IMR-90 (cell line): ENCODE measurements at regions not wholly inside any gene's neighbourhood (a gene's known extent, or its start where the extent isn't known, plus 50 kb on each side); places are given as distances from the start of the nearest gene placed in this dataset.

ENCODE experiments used
- ATAC-seq: fragments of 200-7000 bp; cut with Tn5 transposase; 2 replicates; pipeline ENCODE4 v1.9.1; 2020; ENCODE audit warnings: low read depth, mild to moderate bottlenecking, moderate library complexity
- BruUV-seq: library from RNA; stranded (reverse); fragments of 400-500 nt; replicated peaks from 2 replicates; lab custom pipeline; 2021; lab: Mats Ljungman, UMichigan
- CTCF ChIA-PET: fragments of 300-600 bp; formaldehyde crosslinking; extraction: SDS; loops from one replicate; lab custom pipeline; 2021; ENCODE audit warnings: antibody characterized with exemption; lab: Yijun Ruan, JAX
- POLR2A ChIA-PET: fragments of 300-600 bp; sonication (Branson Sonifier 250); formaldehyde crosslinking; loops from one replicate; lab custom pipeline; 2022; ENCODE audit warnings: antibody characterized with exemption; ENCODE audit not compliant: unreplicated experiment; lab: Charles Lee
- DNase-seq: peaks from one replicate; pipeline ENCODE4 v3.0.0; 2013
- H2AFZ ChIP-seq: replicated peaks from 2 replicates; pipeline ENCODE3; 2013; ENCODE audit warnings: low read length, mild to moderate bottlenecking; ENCODE audit not compliant: poor library complexity
- H2AK5ac ChIP-seq: 2 replicates; pipeline ENCODE4 v1.6.1; 2013; ENCODE audit warnings: low read depth, low read length, inconsistent platforms
- H2AK9ac ChIP-seq: replicated peaks from 2 replicates; pipeline ENCODE3; 2013; ENCODE audit warnings: mild to moderate bottlenecking, low read depth, low read length, moderate library complexity; ENCODE audit not compliant: poor library complexity
- H2BK120ac ChIP-seq: 2 replicates; pipeline ENCODE4 v1.6.1; 2013; ENCODE audit warnings: low read depth, low read length, inconsistent platforms
- H2BK15ac ChIP-seq: 3 replicates; pipeline ENCODE4 v1.6.1; 2013; ENCODE audit warnings: low read depth, low read length, inconsistent platforms
- H2BK20ac ChIP-seq: 2 replicates; pipeline ENCODE4 v1.6.1; 2013; ENCODE audit warnings: low read depth, mild to moderate bottlenecking, inconsistent platforms, low read length, moderate library complexity
- H2BK5ac ChIP-seq: 2 replicates; pipeline ENCODE4 v1.6.1; 2013; ENCODE audit warnings: mild to moderate bottlenecking, low read depth, low read length, inconsistent platforms; ENCODE audit not compliant: poor library complexity, severe bottlenecking
- H3K14ac ChIP-seq: replicated peaks from 2 replicates; pipeline ENCODE4 v1.6.1; 2013; ENCODE audit warnings: low read depth, low read length, inconsistent platforms
- H3K18ac ChIP-seq: 2 replicates; pipeline ENCODE4 v1.6.1; 2013; ENCODE audit warnings: low read depth, low read length, control low read depth
- H3K23ac ChIP-seq: 2 replicates; pipeline ENCODE4 v1.6.1; 2013; ENCODE audit warnings: low read depth, low read length, inconsistent platforms
- H3K27ac ChIP-seq: 2 replicates; pipeline ENCODE4 v1.5.1; 2013; ENCODE audit warnings: mild to moderate bottlenecking, control low read depth, low read length; ENCODE audit not compliant: insufficient read depth
- H3K27me3 ChIP-seq: 2 replicates; pipeline ENCODE4 v1.6.1; 2013; ENCODE audit warnings: low read length; ENCODE audit not compliant: control insufficient read depth, insufficient read depth
- H3K36me3 ChIP-seq: 2 replicates; pipeline ENCODE4 v1.6.1; 2013; ENCODE audit warnings: low read length, mixed read lengths; ENCODE audit not compliant: control insufficient read depth, insufficient read depth
- H3K4ac ChIP-seq: 2 replicates; pipeline ENCODE4 v1.6.1; 2013; ENCODE audit warnings: low read depth, low read length, inconsistent platforms
- H3K4me1 ChIP-seq: 2 replicates; pipeline ENCODE4 v1.6.1; 2013; ENCODE audit warnings: low read length, mixed read lengths; ENCODE audit not compliant: control insufficient read depth, insufficient read depth
- H3K4me2 ChIP-seq: 2 replicates; pipeline ENCODE4 v1.6.1; 2013; ENCODE audit warnings: low read depth, mild to moderate bottlenecking, control low read depth, low read length, moderate library complexity
- H3K4me3 ChIP-seq: 2 replicates; pipeline ENCODE4 v1.5.1; 2013; ENCODE audit warnings: low read depth, mild to moderate bottlenecking, control low read depth, low read length, moderate library complexity; ENCODE audit not compliant: insufficient read depth
- H3K56ac ChIP-seq: 2 replicates; pipeline ENCODE4 v1.6.1; 2013; ENCODE audit warnings: low read length, inconsistent platforms; ENCODE audit not compliant: insufficient read depth; ENCODE audit errors: extremely low read depth
- H3K79me1 ChIP-seq, 2 experiments: 2 replicates each; pipeline ENCODE4 v1.6.1; 2013; ENCODE audit warnings: low read length in 2 of 2, inconsistent platforms in 1 of 2, low read depth in 1 of 2
- H3K9ac ChIP-seq: 2 replicates; pipeline ENCODE4 v1.6.1; 2013; ENCODE audit warnings: low read depth, low read length, control low read depth
- H3K9me1 ChIP-seq: 2 replicates; pipeline ENCODE4 v1.6.1; 2013; ENCODE audit warnings: low read length, inconsistent platforms; ENCODE audit not compliant: insufficient read depth
- H3K9me3 ChIP-seq: 2 replicates; pipeline ENCODE4 v1.6.1; 2013; ENCODE audit warnings: low read length; ENCODE audit not compliant: control insufficient read depth, insufficient read depth
- H4K20me1 ChIP-seq: 2 replicates; pipeline ENCODE4 v1.6.1; 2013; ENCODE audit warnings: low read length, inconsistent platforms; ENCODE audit not compliant: insufficient read depth
- H4K5ac ChIP-seq: 2 replicates; pipeline ENCODE4 v1.6.1; 2013; ENCODE audit warnings: mild to moderate bottlenecking, low read depth, low read length, control low read depth
- H4K8ac ChIP-seq, 2 experiments: 2 replicates each; pipeline ENCODE4 v1.6.1; 2013; ENCODE audit warnings: low read depth in 2 of 2, low read length in 2 of 2, control low read depth in 1 of 2, inconsistent platforms in 1 of 2
- H4K91ac ChIP-seq: 2 replicates; pipeline ENCODE4 v1.6.1; 2013; ENCODE audit warnings: low read depth, low read length, inconsistent platforms; ENCODE audit not compliant: insufficient read depth
- MAZ ChIP-seq: IDR thresholded peaks from 2 replicates; pipeline ENCODE4 v1.6.1; 2012; ENCODE audit warnings: low read depth, mild to moderate bottlenecking, low read length, improper control_type of control experiment, moderate library complexity, borderline replicate concordance
- POLR2A ChIP-seq: IDR thresholded peaks from 2 replicates; pipeline ENCODE4 v1.6.1; 2012; ENCODE audit warnings: mild to moderate bottlenecking, low read depth, low read length
- RAD21 ChIP-seq: IDR thresholded peaks from 2 replicates; pipeline ENCODE4 v1.6.1; 2012; ENCODE audit warnings: low read length, improper control_type of control experiment
- RCOR1 ChIP-seq: IDR thresholded peaks from 2 replicates; pipeline ENCODE4 v1.6.1; 2012; ENCODE audit warnings: mild to moderate bottlenecking, low read length, improper control_type of control experiment; ENCODE audit not compliant: insufficient replicate concordance
- RFX5 ChIP-seq: IDR thresholded peaks from 2 replicates; pipeline ENCODE4 v1.8.0; 2012; ENCODE audit warnings: low read depth, mild to moderate bottlenecking, low read length, moderate library complexity
- WGBS, 2 experiments: methylation state at CpG; one replicate each; pipeline versions ENCODE4 v1.1.5 to v1.1.7; 2013; ENCODE audit warnings: missing lambda C conversion rate in 2 of 2; ENCODE audit not compliant: insufficient read length in 1 of 2; ENCODE audit errors: extremely low coverage in 2 of 2; 5-methylcytosine and 5-hydroxymethylcytosine counted together
- dilution Hi-C: fragments of 300-500 bp; cut with HindIII; formaldehyde crosslinking; loops from one replicate; pipeline ENCODE4 v1.14.3; 2018; ENCODE audit warnings: low sequenced_read_pairs; ENCODE audit not compliant: unreplicated experiment
- in situ Hi-C: fragments of 300-500 bp; cut with MboI; formaldehyde crosslinking; loops from 3 replicates; pipeline ENCODE4 v1.14.3; 2019; ENCODE audit warnings: low sequenced_read_pairs, inconsistent platforms, mixed read lengths
- intact Hi-C: fragments of 100-400 bp; cut with micrococcal nuclease; formaldehyde crosslinking; loops from 2 replicates; pipeline ENCODE4 v1.10.0; 2022
- TF ChIP-seq, protein P1 (sequence below): conservative IDR thresholded peaks from 2 replicates; pipeline ENCODE4 v1.5.1; 2012; ENCODE audit warnings: mild to moderate bottlenecking, low read depth, low read length, improper control_type of control experiment
- TF ChIP-seq, protein P2 (sequence below): fragments of 150-350 bp; IDR thresholded peaks from 2 replicates; pipeline ENCODE4 v1.6.1; 2016; ENCODE audit warnings: low read depth, mild to moderate bottlenecking, low read length, moderate library complexity, borderline replicate concordance

- Histone ChIP-seq H2BK15ac (no peak overlapping the region), H3K4me3 (no peak overlapping the region), H3K4me2 (no peak overlapping the region), H3K36me3 (no peaks in the 10 kb centered on the region), H3K56ac (no peak overlapping the region), H3K9me1 (no peaks in the 10 kb centered on the region), H2AK9ac (no peak overlapping the region), H3K4me1 (no peaks in the 10 kb centered on the region), H4K20me1 (no peaks in the 10 kb centered on the region), H2BK20ac (no peak overlapping the region), H3K79me1 (no peaks in the 10 kb centered on the region), H3K23ac (no peak overlapping the region), H3K9me3 (peaks cover 8% of the 10 kb centered on the region), H4K91ac (no peak overlapping the region), H2AFZ (no peak overlapping the region), H3K18ac (no peak overlapping the region), H3K4ac (no peak overlapping the region), H2AK5ac (no peak overlapping the region), H4K8ac (no peak overlapping the region), H3K27me3 (no peaks in the 10 kb centered on the region), H2BK120ac (no peak overlapping the region), H2BK5ac (no peak overlapping the region), H3K9ac (no peak overlapping the region), H3K14ac (no peak overlapping the region), H4K5ac (no peak overlapping the region), H3K27ac (no peak overlapping the region)
- intact Hi-C loops: no loop called here
- BruUV-seq: no TSS peak
- POLR2A ChIA-PET: no interaction called here
- CTCF ChIA-PET: no interaction called here
- WGBS, 2 experiments: no CpG with 5 or more reads among the region's 2 CpGs
- TF ChIP-seq RCOR1 (no peak), POLR2A (no peak), MAZ (no peak), RFX5 (no peak), RAD21 (no peak)
- TF ChIP-seq, protein P1, sequence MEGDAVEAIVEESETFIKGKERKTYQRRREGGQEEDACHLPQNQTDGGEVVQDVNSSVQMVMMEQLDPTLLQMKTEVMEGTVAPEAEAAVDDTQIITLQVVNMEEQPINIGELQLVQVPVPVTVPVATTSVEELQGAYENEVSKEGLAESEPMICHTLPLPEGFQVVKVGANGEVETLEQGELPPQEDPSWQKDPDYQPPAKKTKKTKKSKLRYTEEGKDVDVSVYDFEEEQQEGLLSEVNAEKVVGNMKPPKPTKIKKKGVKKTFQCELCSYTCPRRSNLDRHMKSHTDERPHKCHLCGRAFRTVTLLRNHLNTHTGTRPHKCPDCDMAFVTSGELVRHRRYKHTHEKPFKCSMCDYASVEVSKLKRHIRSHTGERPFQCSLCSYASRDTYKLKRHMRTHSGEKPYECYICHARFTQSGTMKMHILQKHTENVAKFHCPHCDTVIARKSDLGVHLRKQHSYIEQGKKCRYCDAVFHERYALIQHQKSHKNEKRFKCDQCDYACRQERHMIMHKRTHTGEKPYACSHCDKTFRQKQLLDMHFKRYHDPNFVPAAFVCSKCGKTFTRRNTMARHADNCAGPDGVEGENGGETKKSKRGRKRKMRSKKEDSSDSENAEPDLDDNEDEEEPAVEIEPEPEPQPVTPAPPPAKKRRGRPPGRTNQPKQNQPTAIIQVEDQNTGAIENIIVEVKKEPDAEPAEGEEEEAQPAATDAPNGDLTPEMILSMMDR: no peak
- TF ChIP-seq, protein P2, sequence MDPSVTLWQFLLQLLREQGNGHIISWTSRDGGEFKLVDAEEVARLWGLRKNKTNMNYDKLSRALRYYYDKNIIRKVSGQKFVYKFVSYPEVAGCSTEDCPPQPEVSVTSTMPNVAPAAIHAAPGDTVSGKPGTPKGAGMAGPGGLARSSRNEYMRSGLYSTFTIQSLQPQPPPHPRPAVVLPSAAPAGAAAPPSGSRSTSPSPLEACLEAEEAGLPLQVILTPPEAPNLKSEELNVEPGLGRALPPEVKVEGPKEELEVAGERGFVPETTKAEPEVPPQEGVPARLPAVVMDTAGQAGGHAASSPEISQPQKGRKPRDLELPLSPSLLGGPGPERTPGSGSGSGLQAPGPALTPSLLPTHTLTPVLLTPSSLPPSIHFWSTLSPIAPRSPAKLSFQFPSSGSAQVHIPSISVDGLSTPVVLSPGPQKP: no peak
- no peak for DNase-seq
- in situ Hi-C loops: no loop called here
- ATAC-seq: no peak
- dilution Hi-C loops: no loop called here
Observed at GRCh38 chr3:82201316-82201715, 439.9 kb upstream of the GBE1 start.
